Small intestine (tissue), 7 donors: ENCODE measurements at regions not wholly inside any gene's neighbourhood (a gene's known extent, or its start where the extent isn't known, plus 50 kb on each side); places are given as distances from the start of the nearest gene placed in this dataset.
"Not testable (repeated sequence)": the region's sequence is repeated elsewhere in the genome, so short reads cannot be mapped to it uniquely, and the experiment has no call there.

Experiments used
- DNase-seq, 2 donors: peaks; one replicate each; pipeline versions ENCODE4 v3.0.0 to v3.0.0-alpha.2; 2013
- FAIRE-seq: peaks from 2 replicates; lab custom pipeline; 2012; peaks lifted over from hg19 to GRCh38; lab: Jason Lieb, UNC
- H3K27ac ChIP-seq, 3 donors: one replicate each; pipeline ENCODE4 v1.5.1; 2013; ENCODE audit warnings: low read length in 2 of 3, mild to moderate bottlenecking in 2 of 3, control low read depth in 1 of 3, inconsistent platforms in 1 of 3, low read depth in 1 of 3, moderate library complexity in 1 of 3
- H3K27me3 ChIP-seq, 3 donors: one replicate each; pipeline ENCODE4 v1.6.1; 2013; ENCODE audit warnings: low read length in 3 of 3, inconsistent platforms in 1 of 3; ENCODE audit not compliant: control insufficient read depth in 3 of 3, insufficient read depth in 3 of 3
- H3K36me3 ChIP-seq, 3 donors: one replicate each; pipeline ENCODE4 v1.6.1; 2013; ENCODE audit warnings: low read length in 3 of 3, inconsistent platforms in 1 of 3, low read depth in 1 of 3, mild to moderate bottlenecking in 1 of 3, moderate library complexity in 1 of 3; ENCODE audit not compliant: control insufficient read depth in 3 of 3, insufficient read depth in 2 of 3
- H3K4me1 ChIP-seq, 3 donors: one replicate each; pipeline ENCODE4 v1.6.1; 2013; ENCODE audit warnings: low read length in 2 of 3, inconsistent platforms in 1 of 3, low read depth in 1 of 3, mild to moderate bottlenecking in 1 of 3, moderate library complexity in 1 of 3; ENCODE audit not compliant: control insufficient read depth in 3 of 3, insufficient read depth in 2 of 3
- H3K4me3 ChIP-seq, 3 donors: one replicate each; pipeline ENCODE4 v1.5.1; 2013; ENCODE audit warnings: low read length in 3 of 3, control low read depth in 1 of 3, inconsistent platforms in 1 of 3, low read depth in 1 of 3, mild to moderate bottlenecking in 1 of 3, moderate library complexity in 1 of 3
- H3K9me3 ChIP-seq, 2 donors: one replicate each; pipeline ENCODE4 v1.6.1; 2013; ENCODE audit warnings: low read depth in 1 of 2, low read length in 1 of 2; ENCODE audit not compliant: control insufficient read depth in 2 of 2, insufficient read depth in 1 of 2
- WGBS, 3 donors: extraction: QIAGEN DNeasy Blood & Tissue Kit; methylation state at CpG; one replicate each; pipeline ENCODE4 v1.1.7; 2013; 5-methylcytosine and 5-hydroxymethylcytosine counted together
- donor health status: healthy with polysubstance abuse.
- donor health status: control.
- donor health status: control.
- donor health status: Bipolar disorder and iron deficiency.
- donor health status: healthy.

- H3K36me3 ChIP-seq, result no peaks in the 10 kb centered on the region
- FAIRE-seq, result no peak
- H3K9me3 ChIP-seq, result no peaks in the 10 kb centered on the region
- no peaks in the 10 kb centered on the region for H3K27me3 ChIP-seq
- H3K4me1 ChIP-seq, result no peaks in the 10 kb centered on the region
- H3K4me3 ChIP-seq, result no peak overlapping the region
- no peak overlapping the region for H3K27ac ChIP-seq
- DNase-seq, result no peak
- WGBS, 3 donors, result 51 to 71% (median 67%) methylated on average over 9 of the region's 9 CpGs
Observed at GRCh38 chr6:104472021-104472901, 387.5 kb downstream of the HACE1 start.

GRCh38 chr6:104466306-104466705 lies 393.4 kb downstream of the HACE1 start:
- H3K9me3 ChIP-seq, result no peaks in the 10 kb centered on the region
- H3K27ac ChIP-seq, result no peak overlapping the region
- no peaks in the 10 kb centered on the region for H3K4me1 ChIP-seq
- H3K36me3 ChIP-seq, result no peaks in the 10 kb centered on the region
- DNase-seq (no peak), FAIRE-seq (no peak)
- H3K4me3 ChIP-seq, result no peak overlapping the region
- no peaks in the 10 kb centered on the region for H3K27me3 ChIP-seq

GRCh38 chr6:104462811-104463599 lies 396.7 kb downstream of the HACE1 start:
- DNase-seq, result no peak
- no peaks in the 10 kb centered on the region for H3K27me3 ChIP-seq
- WGBS, 3 donors, result 52 to 61% (median 53%) methylated on average over 6 of the region's 6 CpGs
- H3K36me3 ChIP-seq, result no peaks in the 10 kb centered on the region
- H3K27ac ChIP-seq, result no peak overlapping the region
- no peaks in the 10 kb centered on the region for H3K9me3 ChIP-seq
- no peaks in the 10 kb centered on the region for H3K4me1 ChIP-seq
- H3K4me3 ChIP-seq, result no peak overlapping the region
- no peak for FAIRE-seq

- DNase-seq, result no peak
- no peak for FAIRE-seq
- no peak overlapping the region for H3K27ac ChIP-seq
- H3K36me3 ChIP-seq, result no peaks in the 10 kb centered on the region
- WGBS, 3 donors, result 46 to 56% (median 52%) methylated on average over 2 of the region's 2 CpGs
- H3K9me3 ChIP-seq, result no peaks in the 10 kb centered on the region
- H3K4me3 ChIP-seq, result no peak overlapping the region
- H3K27me3 ChIP-seq, result no peaks in the 10 kb centered on the region
- no peaks in the 10 kb centered on the region for H3K4me1 ChIP-seq
Observed at GRCh38 chr6:104460738-104461483, 398.8 kb downstream of the HACE1 start.

- DNase-seq (no peak), FAIRE-seq (no peak)
- H3K27ac ChIP-seq, result no peak overlapping the region
- H3K4me1 ChIP-seq, result no peaks in the 10 kb centered on the region
- WGBS, 3 donors, result 71 to 83% (median 76%) methylated on average over 1 of the region's 1 CpG
- H3K4me3 ChIP-seq, result no peak overlapping the region
- H3K9me3 ChIP-seq, result no peaks in the 10 kb centered on the region
- H3K27me3 ChIP-seq, result no peaks in the 10 kb centered on the region
- H3K36me3 ChIP-seq, result no peaks in the 10 kb centered on the region
Observed at GRCh38 chr6:104459543-104459942, 400.2 kb downstream of the HACE1 start.

GRCh38 chr6:104449918-104450317 lies 409.8 kb downstream of the HACE1 start:
- Histone ChIP-seq H3K27me3 (no peaks in the 10 kb centered on the region), H3K4me3 (no peak overlapping the region), H3K9me3 (no peaks in the 10 kb centered on the region), H3K4me1 (no peaks in the 10 kb centered on the region), H3K36me3 (no peaks in the 10 kb centered on the region), H3K27ac (no peak overlapping the region)
- FAIRE-seq (no peak), DNase-seq (no peak)
- WGBS, 3 donors, result 0 to 18% (median 5%) methylated on average over 1 of the region's 1 CpG

- not testable (repeated sequence) for FAIRE-seq, H3K9me3 ChIP-seq, H3K27ac ChIP-seq, H3K27me3 ChIP-seq, H3K4me3 ChIP-seq, H3K36me3 ChIP-seq, DNase-seq, H3K4me1 ChIP-seq
- WGBS, 3 donors, result 93 to 96% (median 95%) methylated on average over 37 to 45 of the region's 45 CpGs
Observed at GRCh38 chr6:104446101-104447080, 413.3 kb downstream of the HACE1 start.
